Panc1 (cell line): ENCODE measurements at regions not wholly inside any gene's neighbourhood (a gene's known extent, or its start where the extent isn't known, plus 50 kb on each side); places are given as distances from the start of the nearest gene placed in this dataset.

Experiments used
- ATAC-seq: fragments of 200-7000 bp; cut with Tn5 transposase; 2 replicates; pipeline ENCODE4 v1.9.1; 2020; ENCODE audit warnings: mild to moderate bottlenecking, moderate library complexity
- BruUV-seq: library from RNA; stranded (reverse); fragments of 400-500 nt; replicated peaks from 2 replicates; lab custom pipeline; 2021; lab: Mats Ljungman, UMichigan
- CTCF ChIA-PET: fragments of 300-600 bp; sonication (Branson Sonifier 250); formaldehyde crosslinking; loops from one replicate; lab custom pipeline; 2022; ENCODE audit warnings: antibody characterized with exemption; lab: Charles Lee
- POLR2A ChIA-PET: fragments of 300-600 bp; sonication (Branson Sonifier 250); formaldehyde crosslinking; loops from one replicate; lab custom pipeline; 2022; ENCODE audit warnings: antibody characterized with exemption; lab: Charles Lee
- DNase-seq: peaks from one replicate; pipeline ENCODE4 v3.0.0-alpha.2; 2010; ENCODE audit warnings: low read depth, low spot score
- H3K27ac ChIP-seq: 2 replicates; pipeline ENCODE4 v1.5.1; 2011; ENCODE audit warnings: mild to moderate bottlenecking, low read length, inconsistent platforms
- H3K27me3 ChIP-seq: fragments of 200-500 bp; sonication (Bioruptor generic); 2 replicates; pipeline ENCODE4 v1.6.0; 2014; ENCODE audit warnings: low read length, inconsistent platforms; ENCODE audit not compliant: control insufficient read depth, insufficient read depth
- H3K36me3 ChIP-seq: fragments of 200-500 bp; sonication (Bioruptor generic); 2 replicates; pipeline ENCODE4 v1.5.1; 2014; ENCODE audit warnings: inconsistent platforms, mild to moderate bottlenecking, low read length, moderate library complexity; ENCODE audit not compliant: control insufficient read depth, insufficient read depth
- H3K4me1 ChIP-seq: 2 replicates; pipeline ENCODE4 v1.5.1; 2011; ENCODE audit warnings: inconsistent platforms, mild to moderate bottlenecking, low read length, moderate library complexity; ENCODE audit not compliant: control insufficient read depth, insufficient read depth
- H3K4me3 ChIP-seq, 2 experiments: 2 replicates each; pipeline ENCODE4 v1.5.1; 2011 to 2012; ENCODE audit warnings: low read depth in 2 of 2, low read length in 2 of 2, mild to moderate bottlenecking in 2 of 2, inconsistent platforms in 1 of 2, moderate library complexity in 1 of 2
- H3K9me3 ChIP-seq: fragments of 200-500 bp; sonication (Bioruptor generic); 2 replicates; pipeline ENCODE4 v1.5.1; 2014; ENCODE audit warnings: low read depth, mild to moderate bottlenecking, inconsistent platforms, low read length, moderate library complexity; ENCODE audit not compliant: control insufficient read depth, insufficient read depth
- CTCF ChIP-seq: fragments of 450-650 bp; IDR thresholded peaks from 2 replicates; pipeline ENCODE4 v1.5.1; 2017; ENCODE audit warnings: mild to moderate bottlenecking
- POLR2AphosphoS5 ChIP-seq: IDR thresholded peaks from 2 replicates; pipeline ENCODE4 v1.6.1; 2012; ENCODE audit warnings: mild to moderate bottlenecking, low read depth, low read length, moderate library complexity
- SIN3A ChIP-seq: IDR thresholded peaks from 2 replicates; pipeline ENCODE4 v1.6.1; 2012; ENCODE audit warnings: low read depth, mild to moderate bottlenecking, low read length, moderate library complexity, borderline replicate concordance; ENCODE audit not compliant: insufficient read depth
- TCF7L2 ChIP-seq: IDR thresholded peaks from 2 replicates; pipeline ENCODE4 v1.6.1; 2011; ENCODE audit warnings: mild to moderate bottlenecking, low read depth, low read length, inconsistent platforms
- in situ Hi-C: cut with HindIII; loops from 2 replicates; pipeline ENCODE4 v1.10.0; 2016; ENCODE audit warnings: low sequenced_read_pairs, low pct_unique_long_range_greater_than_20kb
- intact Hi-C: fragments of 100-400 bp; cut with micrococcal nuclease; formaldehyde crosslinking; loops from one replicate; pipeline ENCODE4 v1.10.0; 2022; ENCODE audit not compliant: unreplicated experiment
- TF ChIP-seq, protein P1 (sequence below), 2 experiments: IDR thresholded peaks; 2 replicates each; pipeline ENCODE4 v1.6.1; 2011 to 2012; ENCODE audit warnings: low read depth in 2 of 2, control low read depth in 1 of 2, low read length in 1 of 2, mild to moderate bottlenecking in 1 of 2, moderate library complexity in 1 of 2; ENCODE audit not compliant: insufficient read depth in 1 of 2

GRCh38 chr3:74004386-74004785, 379.6 kb upstream of the PDZRN3 start:
- no peak for DNase-seq
- no peaks in the 10 kb centered on the region for H3K36me3 ChIP-seq
- TF ChIP-seq POLR2AphosphoS5: no peak
- TF ChIP-seq, protein P1, sequence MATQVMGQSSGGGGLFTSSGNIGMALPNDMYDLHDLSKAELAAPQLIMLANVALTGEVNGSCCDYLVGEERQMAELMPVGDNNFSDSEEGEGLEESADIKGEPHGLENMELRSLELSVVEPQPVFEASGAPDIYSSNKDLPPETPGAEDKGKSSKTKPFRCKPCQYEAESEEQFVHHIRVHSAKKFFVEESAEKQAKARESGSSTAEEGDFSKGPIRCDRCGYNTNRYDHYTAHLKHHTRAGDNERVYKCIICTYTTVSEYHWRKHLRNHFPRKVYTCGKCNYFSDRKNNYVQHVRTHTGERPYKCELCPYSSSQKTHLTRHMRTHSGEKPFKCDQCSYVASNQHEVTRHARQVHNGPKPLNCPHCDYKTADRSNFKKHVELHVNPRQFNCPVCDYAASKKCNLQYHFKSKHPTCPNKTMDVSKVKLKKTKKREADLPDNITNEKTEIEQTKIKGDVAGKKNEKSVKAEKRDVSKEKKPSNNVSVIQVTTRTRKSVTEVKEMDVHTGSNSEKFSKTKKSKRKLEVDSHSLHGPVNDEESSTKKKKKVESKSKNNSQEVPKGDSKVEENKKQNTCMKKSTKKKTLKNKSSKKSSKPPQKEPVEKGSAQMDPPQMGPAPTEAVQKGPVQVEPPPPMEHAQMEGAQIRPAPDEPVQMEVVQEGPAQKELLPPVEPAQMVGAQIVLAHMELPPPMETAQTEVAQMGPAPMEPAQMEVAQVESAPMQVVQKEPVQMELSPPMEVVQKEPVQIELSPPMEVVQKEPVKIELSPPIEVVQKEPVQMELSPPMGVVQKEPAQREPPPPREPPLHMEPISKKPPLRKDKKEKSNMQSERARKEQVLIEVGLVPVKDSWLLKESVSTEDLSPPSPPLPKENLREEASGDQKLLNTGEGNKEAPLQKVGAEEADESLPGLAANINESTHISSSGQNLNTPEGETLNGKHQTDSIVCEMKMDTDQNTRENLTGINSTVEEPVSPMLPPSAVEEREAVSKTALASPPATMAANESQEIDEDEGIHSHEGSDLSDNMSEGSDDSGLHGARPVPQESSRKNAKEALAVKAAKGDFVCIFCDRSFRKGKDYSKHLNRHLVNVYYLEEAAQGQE (IDR thresholded peaks at IDR 0.05; ENCODE audit: insufficient read depth in 1 of 2, low read depth in 2 of 2, low read length in 1 of 2): no peak
- no peak for TF ChIP-seq SIN3A
- no peak for TF ChIP-seq TCF7L2
- TF ChIP-seq CTCF: no peak
- H3K9me3 ChIP-seq: no peaks in the 10 kb centered on the region
- in situ Hi-C loops (no loop called here), intact Hi-C loops (no loop called here)
- ChIA-PET CTCF (no interaction called here), POLR2A (no interaction called here)
- H3K27me3 ChIP-seq: no peaks in the 10 kb centered on the region
- H3K4me3 ChIP-seq: no peak overlapping the region
- ATAC-seq: no peak
- no peaks in the 10 kb centered on the region for H3K4me1 ChIP-seq
- BruUV-seq: no TSS peak
- no peak overlapping the region for H3K27ac ChIP-seq

- CTCF ChIA-PET: no interaction called here
- no TSS peak for BruUV-seq
These were observed 379.0 kb upstream of the PDZRN3 start for GRCh38 chr3:74003734-74004133.

More at GRCh38 chr3:74003734-74004133, 379.0 kb upstream of the PDZRN3 start:
- Histone ChIP-seq H3K27ac (no peak overlapping the region), H3K36me3 (no peaks in the 10 kb centered on the region), H3K4me3 (no peak overlapping the region), H3K27me3 (no peaks in the 10 kb centered on the region), H3K4me1 (no peaks in the 10 kb centered on the region), H3K9me3 (no peaks in the 10 kb centered on the region)
- in situ Hi-C loops: no loop called here
- intact Hi-C loops: no loop called here
- DNase-seq (no peak), ATAC-seq (no peak)
- no peak for TF ChIP-seq CTCF
- TF ChIP-seq POLR2AphosphoS5: no peak
- TF ChIP-seq, protein P1 (IDR thresholded peaks at IDR 0.05; ENCODE audit: insufficient read depth in 1 of 2, low read depth in 2 of 2, low read length in 1 of 2): no peak
- TF ChIP-seq TCF7L2: no peak
- no peak for TF ChIP-seq SIN3A
- POLR2A ChIA-PET: no interaction called here
